ENCODE measurements at regions not wholly inside any gene's neighbourhood (a gene's known extent, or its start where the extent isn't known, plus 50 kb on each side); places are given as distances from the start of the nearest gene placed in this dataset.
A peak's percentile ranks its signal among the peaks of the same experiment; 100 is the strongest.

GRCh38 chr6:44500074-44500473, 112.6 kb downstream of the CDC5L start:
- DNase-seq (ENCODE audit: low spot score) = no peak

- DNase-seq (ENCODE audit: low spot score) = no peak
These were observed 116.0 kb downstream of the CDC5L start for GRCh38 chr6:44503471-44503870.

- no peak for DNase-seq (ENCODE audit: low spot score)
These were observed 116.8 kb downstream of the CDC5L start for GRCh38 chr6:44504301-44504791.

GRCh38 chr6:44505751-44506150, 118.2 kb downstream of the CDC5L start:
- no peak for DNase-seq (ENCODE audit: low spot score)

- DNase-seq (ENCODE audit: low spot score) = no peak
These were observed 119.5 kb downstream of the CDC5L start for GRCh38 chr6:44507014-44507413.

GRCh38 chr6:44508646-44509045, 121.1 kb downstream of the CDC5L start:
- DNase-seq (ENCODE audit: low spot score) = no peak

GRCh38 chr6:44511126-44511525, 123.6 kb downstream of the CDC5L start:
- no peak for DNase-seq (ENCODE audit: low spot score)

- peak; percentile 6 for DNase-seq (ENCODE audit: low spot score)
These were observed 125.6 kb downstream of the CDC5L start for GRCh38 chr6:44512868-44513741.

- no peak for DNase-seq (ENCODE audit: low spot score)
These were observed 126.6 kb downstream of the CDC5L start for GRCh38 chr6:44514085-44514484.

GRCh38 chr6:44514576-44515193, 127.2 kb downstream of the CDC5L start:
- DNase-seq (ENCODE audit: low spot score) = no peak

- DNase-seq (ENCODE audit: low spot score) = no peak
These were observed 135.4 kb downstream of the CDC5L start for GRCh38 chr6:44522871-44523270.

GRCh38 chr6:44524476-44525227, 137.1 kb downstream of the CDC5L start:
- DNase-seq (ENCODE audit: low spot score) = no peak

- DNase-seq (ENCODE audit: low spot score) = no peak
These were observed 138.3 kb downstream of the CDC5L start for GRCh38 chr6:44525761-44526351.

- DNase-seq (ENCODE audit: low spot score) = no peak
These were observed 139.7 kb downstream of the CDC5L start for GRCh38 chr6:44527181-44527580.

GRCh38 chr6:44527583-44528369, 140.3 kb downstream of the CDC5L start:
- DNase-seq (ENCODE audit: low spot score) = no peak

- DNase-seq (ENCODE audit: low spot score) = no peak
These were observed 140.8 kb downstream of the CDC5L start for GRCh38 chr6:44528370-44528644.

- no peak for DNase-seq (ENCODE audit: low spot score)
These were observed 141.2 kb downstream of the CDC5L start for GRCh38 chr6:44528716-44529115.

- no peak for DNase-seq (ENCODE audit: low spot score)
These were observed 141.8 kb downstream of the CDC5L start for GRCh38 chr6:44529146-44529905.

- no peak for DNase-seq (ENCODE audit: low spot score)
These were observed 142.9 kb downstream of the CDC5L start for GRCh38 chr6:44530209-44530909.

GRCh38 chr6:44530910-44531234, 143.4 kb downstream of the CDC5L start:
- DNase-seq (ENCODE audit: low spot score) = no peak
